KMS-11 (cell line): ENCODE measurements at regions not wholly inside any gene's neighbourhood (a gene's known extent, or its start where the extent isn't known, plus 50 kb on each side); places are given as distances from the start of the nearest gene placed in this dataset.

Experiments
- H2AFZ ChIP-seq: fragments of 200-600 bp; sonication (generic); 2 replicates; pipeline ENCODE4 v1.6.1; 2016; ENCODE audit warnings: antibody characterized with exemption, mixed run types, low read depth
- H3K27ac ChIP-seq: fragments of 200-600 bp; sonication (generic); 2 replicates; pipeline ENCODE4 v1.6.1; 2016; ENCODE audit warnings: mild to moderate bottlenecking, mixed run types
- H3K27me3 ChIP-seq: fragments of 200-600 bp; sonication (generic); 2 replicates; pipeline ENCODE4 v1.6.1; 2017; ENCODE audit warnings: mild to moderate bottlenecking, low read depth, mixed run types, moderate library complexity; ENCODE audit not compliant: insufficient read depth
- H3K36me3 ChIP-seq: fragments of 200-600 bp; sonication (generic); 2 replicates; pipeline ENCODE4 v1.6.1; 2017; ENCODE audit warnings: mild to moderate bottlenecking, mixed run types; ENCODE audit not compliant: insufficient read depth
- H3K4me1 ChIP-seq: fragments of 200-600 bp; sonication (generic); 2 replicates; pipeline ENCODE4 v1.6.1; 2016; ENCODE audit warnings: mild to moderate bottlenecking, low read depth, mixed run types; ENCODE audit not compliant: poor library complexity, severe bottlenecking
- H3K4me2 ChIP-seq: fragments of 200-600 bp; sonication (generic); 2 replicates; pipeline ENCODE4 v1.7.0; 2016; ENCODE audit warnings: mild to moderate bottlenecking, mixed run types
- H3K4me3 ChIP-seq: fragments of 200-600 bp; sonication (generic); IDR thresholded peaks from 2 replicates; pipeline ENCODE4 v1.6.1; 2017; ENCODE audit warnings: low read depth, low read length, mixed read lengths; ENCODE audit not compliant: insufficient read depth
- H3K79me2 ChIP-seq: fragments of 200-600 bp; sonication (generic); 2 replicates; pipeline ENCODE4 v1.6.1; 2016; ENCODE audit warnings: low read depth, mixed run types; ENCODE audit not compliant: insufficient read depth
- H3K9ac ChIP-seq: fragments of 200-600 bp; sonication (generic); 2 replicates; pipeline ENCODE4 v1.6.1; 2016; ENCODE audit warnings: mild to moderate bottlenecking, mixed run types
- H4K20me1 ChIP-seq: fragments of 200-600 bp; sonication (generic); 2 replicates; pipeline ENCODE4 v1.6.1; 2016; ENCODE audit warnings: mild to moderate bottlenecking, mixed run types; ENCODE audit not compliant: insufficient read depth
- TF ChIP-seq, protein P1 (sequence below): fragments of 200-600 bp; sonication (generic); conservative IDR thresholded peaks from 2 replicates; pipeline ENCODE4 v1.6.1; 2017; ENCODE audit warnings: low read depth, mild to moderate bottlenecking, antibody characterized with exemption, low read length, moderate library complexity, mixed read lengths

DNA sequence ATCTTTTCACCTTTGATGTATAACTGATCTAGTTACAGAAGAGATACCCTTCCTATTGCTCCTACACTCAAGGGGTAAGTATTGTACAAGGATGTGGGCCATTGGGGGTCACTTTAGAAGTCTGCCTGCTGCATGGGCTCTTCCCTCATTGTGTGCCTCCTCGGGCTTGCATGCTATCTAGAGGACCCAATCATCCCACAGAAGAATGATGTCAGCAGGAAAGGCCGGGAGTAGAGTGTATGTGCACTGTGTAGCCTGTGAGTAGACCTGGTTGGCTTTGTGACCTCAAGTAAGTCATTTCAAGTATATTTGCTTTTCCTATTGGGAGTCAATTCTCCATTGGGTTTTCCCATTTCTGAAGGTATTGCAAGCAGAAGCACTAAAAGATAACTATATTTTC lies 129.5 kb upstream of the TRIB2 start:
- H3K27ac ChIP-seq, result no peak overlapping the region
- peaks cover 10% of the 10 kb centered on the region for H3K4me1 ChIP-seq
- TF ChIP-seq, protein P1, sequence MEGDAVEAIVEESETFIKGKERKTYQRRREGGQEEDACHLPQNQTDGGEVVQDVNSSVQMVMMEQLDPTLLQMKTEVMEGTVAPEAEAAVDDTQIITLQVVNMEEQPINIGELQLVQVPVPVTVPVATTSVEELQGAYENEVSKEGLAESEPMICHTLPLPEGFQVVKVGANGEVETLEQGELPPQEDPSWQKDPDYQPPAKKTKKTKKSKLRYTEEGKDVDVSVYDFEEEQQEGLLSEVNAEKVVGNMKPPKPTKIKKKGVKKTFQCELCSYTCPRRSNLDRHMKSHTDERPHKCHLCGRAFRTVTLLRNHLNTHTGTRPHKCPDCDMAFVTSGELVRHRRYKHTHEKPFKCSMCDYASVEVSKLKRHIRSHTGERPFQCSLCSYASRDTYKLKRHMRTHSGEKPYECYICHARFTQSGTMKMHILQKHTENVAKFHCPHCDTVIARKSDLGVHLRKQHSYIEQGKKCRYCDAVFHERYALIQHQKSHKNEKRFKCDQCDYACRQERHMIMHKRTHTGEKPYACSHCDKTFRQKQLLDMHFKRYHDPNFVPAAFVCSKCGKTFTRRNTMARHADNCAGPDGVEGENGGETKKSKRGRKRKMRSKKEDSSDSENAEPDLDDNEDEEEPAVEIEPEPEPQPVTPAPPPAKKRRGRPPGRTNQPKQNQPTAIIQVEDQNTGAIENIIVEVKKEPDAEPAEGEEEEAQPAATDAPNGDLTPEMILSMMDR, result no peak
- no peak overlapping the region for H3K9ac ChIP-seq
- H3K79me2 ChIP-seq, result no peaks in the 10 kb centered on the region
- H2AFZ ChIP-seq, result no peak overlapping the region
- H4K20me1 ChIP-seq, result no peaks in the 10 kb centered on the region
- no peaks in the 10 kb centered on the region for H3K27me3 ChIP-seq
- no peak overlapping the region for H3K4me2 ChIP-seq
- no peak overlapping the region for H3K4me3 ChIP-seq
- H3K36me3 ChIP-seq, result no peaks in the 10 kb centered on the region

DNA sequence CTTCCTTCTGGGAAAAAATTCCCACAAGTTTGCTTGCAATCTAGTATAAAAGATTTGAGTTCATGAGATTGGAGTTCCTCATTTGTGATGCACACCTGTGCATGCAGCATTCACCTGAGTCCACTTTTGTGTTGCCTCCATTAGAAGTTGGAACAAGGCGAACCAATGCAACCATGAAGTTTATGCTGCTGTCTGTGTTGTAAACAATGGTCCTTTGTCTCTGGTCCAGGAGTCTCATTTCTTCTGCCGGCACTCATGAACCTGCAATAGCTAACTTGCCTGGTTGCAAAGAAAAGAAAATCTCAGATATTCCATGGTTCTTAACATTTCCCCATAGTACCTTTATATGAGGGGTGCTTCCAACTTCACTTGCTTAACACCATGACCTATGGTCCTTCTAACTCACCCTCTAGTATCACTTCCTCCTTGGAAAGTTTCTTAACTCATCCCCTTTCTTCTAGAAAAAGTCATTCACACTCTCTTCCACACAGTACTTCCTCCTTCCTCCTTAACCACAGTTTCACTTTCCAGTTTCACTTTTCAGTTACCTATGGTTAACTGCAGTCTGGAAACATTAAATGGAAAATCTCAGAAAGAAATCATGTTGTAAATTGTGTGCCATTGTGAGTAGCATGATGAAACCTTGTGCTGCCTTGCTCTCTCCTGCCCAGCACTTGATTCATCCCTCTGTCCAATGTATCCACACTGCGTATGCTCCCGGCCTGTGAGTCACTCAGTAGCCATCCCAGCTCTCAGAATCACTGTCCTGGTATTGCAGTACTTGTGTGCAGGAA lies 128.8 kb upstream of the TRIB2 start:
- Histone ChIP-seq H3K4me1 (peaks cover 10% of the 10 kb centered on the region), H3K27ac (no peak overlapping the region), H3K9ac (no peak overlapping the region), H3K79me2 (no peaks in the 10 kb centered on the region), H2AFZ (no peak overlapping the region), H3K4me3 (no peak overlapping the region), H3K36me3 (no peaks in the 10 kb centered on the region), H3K4me2 (no peak overlapping the region; the same call in 1 of the 2 replicates), H3K27me3 (no peaks in the 10 kb centered on the region), H4K20me1 (no peaks in the 10 kb centered on the region)
- TF ChIP-seq, protein P1, result no peak

DNA sequence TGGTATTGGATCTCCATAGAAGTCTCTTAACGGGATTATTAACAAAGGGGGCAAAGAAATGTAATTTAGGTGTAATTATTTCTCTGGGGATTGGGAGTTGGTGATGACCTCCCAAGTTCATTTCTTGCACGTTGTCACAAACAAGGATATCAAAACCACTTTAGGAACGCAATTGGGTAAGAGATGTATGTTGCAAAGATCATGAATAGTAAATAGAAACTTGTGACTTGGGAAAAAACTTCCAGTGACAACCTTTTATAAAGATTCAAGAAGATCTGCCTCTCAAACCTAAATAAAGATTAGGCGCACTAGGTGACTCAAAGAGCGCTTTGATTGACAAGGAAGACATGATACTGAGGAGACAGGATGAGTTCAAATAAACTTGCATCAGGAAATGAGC lies 127.8 kb upstream of the TRIB2 start:
- Histone ChIP-seq H3K27ac (no peak overlapping the region), H3K4me3 (no peak overlapping the region), H3K4me1 (peaks cover 10% of the 10 kb centered on the region), H3K27me3 (no peaks in the 10 kb centered on the region), H3K79me2 (no peaks in the 10 kb centered on the region), H3K36me3 (no peaks in the 10 kb centered on the region), H4K20me1 (no peaks in the 10 kb centered on the region), H2AFZ (no peak overlapping the region), H3K4me2 (no peak overlapping the region), H3K9ac (no peak overlapping the region)
- TF ChIP-seq, protein P1, result no peak

DNA sequence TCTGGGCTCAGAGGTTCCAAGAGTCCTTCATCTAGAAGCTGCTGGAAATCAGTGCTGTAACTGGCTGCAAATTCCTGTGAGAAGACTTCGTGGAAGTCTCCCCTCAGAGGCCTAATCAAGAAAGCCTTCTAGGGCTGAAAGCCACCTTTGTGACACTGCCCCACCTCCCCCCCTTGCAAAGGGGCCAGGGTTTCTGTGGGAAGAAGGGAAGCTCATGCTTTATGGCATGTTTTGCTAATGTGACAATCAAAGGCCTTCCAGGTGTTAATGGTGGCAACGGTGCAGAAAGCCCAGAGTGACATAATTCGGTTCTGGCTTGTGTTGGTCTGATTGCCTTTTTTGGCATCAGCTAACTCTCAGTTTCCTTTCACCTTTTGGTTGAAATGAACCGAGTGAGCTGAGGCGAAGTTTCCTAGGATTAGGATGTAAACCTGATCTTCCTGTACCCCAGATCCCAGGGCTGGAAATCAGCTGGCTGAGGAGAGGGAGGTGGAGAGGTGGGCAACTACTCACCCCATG lies 126.9 kb upstream of the TRIB2 start:
- TF ChIP-seq, protein P1, result no peak
- H3K79me2 ChIP-seq, result no peaks in the 10 kb centered on the region
- H3K27me3 ChIP-seq, result no peaks in the 10 kb centered on the region
- H3K36me3 ChIP-seq, result no peaks in the 10 kb centered on the region
- no peak overlapping the region for H3K27ac ChIP-seq
- H3K9ac ChIP-seq, result no peak overlapping the region
- peaks cover 10% of the 10 kb centered on the region for H3K4me1 ChIP-seq
- H2AFZ ChIP-seq, result no peak overlapping the region
- no peak overlapping the region for H3K4me2 ChIP-seq
- H4K20me1 ChIP-seq, result no peaks in the 10 kb centered on the region
- H3K4me3 ChIP-seq, result no peak overlapping the region
